HS-5 (cell line): ENCODE measurements at regions not wholly inside any gene's neighbourhood (a gene's known extent, or its start where the extent isn't known, plus 50 kb on each side); places are given as distances from the start of the nearest gene placed in this dataset.

Experiments used
- DNase-seq: peaks from one replicate; pipeline ENCODE4 v3.0.0-alpha.2; 2012; ENCODE audit warnings: low read depth

DNA sequence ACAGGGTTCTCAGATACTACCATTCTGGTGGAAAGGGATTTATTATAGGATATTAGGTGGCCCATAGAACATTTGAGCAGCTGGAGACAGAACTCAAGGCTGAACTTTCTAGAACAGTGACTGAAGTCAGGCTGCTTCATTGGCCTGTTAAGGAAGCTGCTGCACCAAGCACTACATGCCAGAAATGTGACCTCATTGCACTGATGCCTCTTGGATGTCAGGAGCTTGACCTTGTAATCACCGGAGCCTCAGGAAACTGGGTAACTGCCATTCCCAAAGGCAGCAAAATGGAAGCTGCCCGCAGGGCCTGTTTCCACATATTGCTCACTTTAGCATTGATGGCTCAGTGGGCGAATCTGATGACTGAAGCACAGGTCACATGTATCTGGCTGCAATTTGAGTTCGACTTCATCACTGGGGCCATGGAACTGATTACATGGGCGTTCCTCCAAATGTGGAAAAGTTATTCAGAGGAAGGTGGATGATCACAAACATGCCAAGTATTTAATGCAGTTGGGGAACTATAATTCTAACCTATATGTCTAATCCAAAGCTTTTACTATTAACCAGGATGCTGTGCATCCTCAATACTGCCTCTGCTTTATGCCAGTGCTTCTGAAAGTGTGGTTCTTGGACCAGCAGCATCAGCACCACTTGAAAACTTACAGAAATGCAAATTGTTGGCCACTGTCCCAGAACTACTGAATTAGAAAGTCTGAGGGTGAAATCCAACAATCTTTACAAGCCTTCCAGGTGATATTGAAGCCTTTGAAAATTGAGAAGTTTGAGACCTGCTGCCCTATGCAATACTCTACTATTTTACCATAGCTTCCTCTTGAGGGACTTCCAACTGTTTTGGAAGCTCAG lies 337.2 kb upstream of the NAV3 start:
- peak; percentile 11 for DNase-seq

GRCh38 chr12:77492536-77492935 lies 338.2 kb upstream of the NAV3 start:
- no peak for DNase-seq

DNA sequence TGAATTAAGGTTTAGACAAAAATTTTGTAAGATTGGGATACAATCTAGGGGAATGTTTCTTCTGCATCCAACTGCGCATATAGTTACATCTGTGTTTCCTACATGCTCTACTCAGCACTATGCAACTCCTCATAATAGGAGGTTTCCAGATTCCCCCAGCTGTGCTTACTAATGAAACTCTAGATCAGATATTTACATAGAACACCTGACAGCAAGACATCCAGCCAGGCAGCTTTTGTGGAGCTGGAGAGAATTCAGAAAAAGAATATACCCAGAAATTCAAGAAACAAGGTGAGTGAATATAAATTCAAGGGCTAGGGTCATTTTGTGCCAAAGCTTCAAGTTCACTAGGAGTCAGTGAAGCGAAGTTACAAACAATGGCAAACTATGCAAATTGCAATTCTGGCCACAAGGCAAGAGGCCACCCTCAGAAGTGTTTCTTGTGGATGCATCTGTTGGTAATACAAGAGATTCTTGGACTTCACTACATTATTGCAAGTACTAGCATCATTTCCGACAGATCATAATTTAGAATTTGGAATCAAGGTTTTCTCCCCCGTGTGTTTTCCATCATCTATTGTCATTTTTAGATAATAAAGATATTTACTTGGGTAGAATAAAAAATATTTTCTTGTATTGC lies 341.2 kb upstream of the NAV3 start:
- no peak for DNase-seq

GRCh38 chr12:77488041-77488620 lies 342.6 kb upstream of the NAV3 start:
- DNase-seq, result no peak

GRCh38 chr12:77486872-77487271 lies 343.8 kb upstream of the NAV3 start:
- no peak for DNase-seq

DNA sequence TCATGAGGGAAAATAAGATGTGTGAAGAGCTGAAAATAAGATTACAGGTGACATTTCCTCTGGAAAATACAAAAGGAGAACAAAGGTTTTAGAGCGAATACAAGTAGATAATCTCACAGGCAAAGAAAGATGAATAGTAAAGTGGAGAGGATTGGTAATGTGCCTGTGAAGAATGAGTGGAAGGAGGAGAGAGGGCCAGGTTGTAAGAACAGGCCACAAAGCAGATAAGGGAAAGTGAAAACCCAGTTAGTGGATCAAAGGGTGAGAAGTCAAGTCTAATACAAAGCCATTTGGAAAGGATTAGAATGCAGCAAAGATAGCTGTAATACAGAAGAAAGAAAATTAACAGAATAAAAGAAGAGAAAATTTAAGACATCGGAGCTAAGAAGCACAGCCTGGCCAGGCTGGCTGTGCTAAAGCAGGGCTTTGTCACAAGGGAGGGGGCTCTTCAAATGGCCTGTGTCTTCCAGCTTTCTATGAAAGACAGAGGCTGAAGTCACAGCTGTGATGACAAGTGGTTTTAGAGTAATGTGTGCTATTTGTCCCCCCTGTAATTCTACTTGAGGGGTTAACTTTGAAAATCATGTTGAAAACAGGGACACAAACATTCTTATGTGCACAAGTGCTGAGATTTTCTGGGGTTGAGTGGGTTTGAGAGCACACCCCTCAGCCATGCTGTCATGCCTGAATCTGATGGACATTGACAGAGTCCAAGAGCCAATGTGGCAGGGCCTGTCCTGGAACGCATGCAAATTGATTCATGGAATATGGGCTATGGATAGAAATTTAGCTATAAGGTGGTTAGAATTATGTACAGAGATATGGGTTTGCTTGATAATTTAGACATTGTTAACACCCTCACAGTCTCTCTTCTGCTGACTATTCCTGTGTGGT lies 344.5 kb upstream of the NAV3 start:
- no peak for DNase-seq

DNA sequence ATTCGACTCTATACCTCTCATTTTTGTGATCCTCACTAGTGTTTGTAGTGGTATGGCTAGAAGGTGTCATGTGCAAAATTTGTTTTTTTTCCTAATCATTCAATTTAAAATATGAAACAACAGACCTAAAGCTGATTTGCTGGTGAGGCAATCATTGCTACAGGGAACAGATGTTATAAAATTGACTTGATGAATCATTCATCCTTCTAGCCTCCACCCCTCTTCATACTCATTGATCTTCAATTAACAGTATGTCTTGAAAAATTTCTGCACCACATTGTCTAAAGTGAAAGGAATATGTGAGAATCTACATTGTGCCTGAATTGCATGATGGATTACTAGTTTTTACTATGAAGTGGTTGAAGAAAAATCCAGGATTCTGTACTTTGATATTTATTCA lies 349.0 kb upstream of the NAV3 start:
- DNase-seq, result no peak

- no peak for DNase-seq
Observed at GRCh38 chr12:77477907-77478533, 352.7 kb upstream of the NAV3 start.

GRCh38 chr12:77471801-77472200 lies 358.9 kb upstream of the NAV3 start:
- no peak for DNase-seq

DNA sequence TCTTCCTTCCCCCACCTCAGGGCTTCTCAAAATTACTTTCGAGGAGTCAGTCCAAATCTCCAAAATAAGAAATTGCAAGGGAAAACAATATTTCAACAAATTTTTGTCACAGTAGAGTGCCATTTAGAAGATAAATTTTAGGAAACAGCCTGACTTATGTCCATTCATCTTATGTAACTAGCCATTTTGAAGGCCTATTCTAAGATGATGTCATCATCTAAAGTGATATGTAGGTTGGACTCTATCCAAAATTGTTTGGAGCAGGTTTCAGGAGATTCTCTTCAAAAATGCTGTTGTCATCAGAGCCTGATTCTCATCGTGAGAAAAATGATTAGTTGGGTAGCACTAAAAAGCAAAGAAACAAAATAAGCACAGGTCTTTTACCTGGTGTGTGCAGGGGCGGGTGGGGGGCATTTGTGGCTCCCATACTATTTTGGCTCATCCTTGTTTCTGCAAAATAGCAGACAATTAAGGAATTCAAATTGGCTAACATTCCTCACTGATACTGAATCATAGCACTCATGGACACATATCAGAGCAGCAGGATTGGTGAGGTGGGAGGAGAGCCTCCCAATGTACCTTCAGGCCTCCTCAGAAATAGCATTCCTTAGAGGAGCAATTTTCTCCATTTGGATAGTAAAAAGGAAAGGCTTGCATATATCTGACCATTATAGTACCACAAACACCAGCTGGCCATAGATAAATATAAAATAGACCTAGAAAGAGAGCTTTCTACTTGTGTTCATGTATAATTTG lies 360.9 kb upstream of the NAV3 start:
- DNase-seq, result no peak

DNA sequence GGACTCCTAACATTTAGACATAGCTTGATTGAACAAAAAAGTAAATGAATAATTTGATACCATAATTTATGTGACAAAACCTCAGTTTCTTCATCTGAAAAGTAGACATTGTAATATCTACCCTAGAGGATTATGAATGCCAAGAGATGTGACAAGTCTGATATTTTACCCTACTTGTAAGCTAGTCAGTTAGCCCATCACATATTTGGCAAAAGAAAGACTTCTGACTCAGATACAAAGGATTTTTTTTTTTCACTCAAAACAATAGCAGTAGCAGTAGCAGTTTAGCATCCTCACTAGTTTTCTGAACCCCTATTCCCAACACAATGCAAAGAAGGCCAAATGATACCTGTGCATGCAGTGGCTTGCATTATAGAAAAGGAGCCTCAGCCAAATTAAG lies 377.3 kb upstream of the E2F7 start:
- peak; percentile 2 for DNase-seq

DNA sequence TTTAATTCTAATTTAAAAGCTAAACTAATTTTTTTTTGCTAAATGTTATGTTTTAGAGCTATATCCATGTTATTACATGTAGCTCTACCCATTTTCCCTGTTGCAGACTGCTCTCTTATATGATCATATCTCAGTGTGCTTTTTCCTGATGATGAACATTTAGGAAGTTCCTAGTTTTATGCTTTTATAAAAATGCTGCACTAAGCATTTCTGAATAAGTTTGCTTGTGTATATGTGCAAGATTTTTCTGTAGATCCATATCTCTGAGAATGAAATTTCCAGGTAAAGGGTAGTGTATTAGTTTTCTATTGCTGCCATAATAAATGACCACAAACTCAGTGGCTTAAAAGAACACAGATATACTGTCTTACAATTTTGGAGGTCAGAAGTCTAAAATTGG lies 374.4 kb upstream of the E2F7 start:
- no peak for DNase-seq

DNA sequence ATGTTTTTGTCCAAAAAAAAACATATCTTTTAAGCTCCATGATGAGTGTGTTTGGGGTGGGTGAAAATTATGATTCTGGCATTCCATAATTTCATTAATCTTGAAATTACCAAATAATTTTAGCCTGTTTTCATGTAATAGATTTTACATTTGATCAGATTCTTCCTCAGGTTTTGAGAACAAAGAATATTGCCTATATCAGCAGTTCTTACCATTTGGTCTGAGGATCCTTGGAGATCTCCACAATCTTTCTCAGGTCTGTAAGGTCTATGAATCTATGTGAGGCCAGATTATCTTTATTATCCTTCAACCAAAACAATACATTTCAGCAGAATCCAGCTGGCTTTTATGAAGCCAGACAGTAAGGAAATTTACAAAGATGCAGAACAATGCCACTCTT lies 373.3 kb upstream of the E2F7 start:
- no peak for DNase-seq

GRCh38 chr12:77437206-77437605 lies 371.8 kb upstream of the E2F7 start:
- no peak for DNase-seq

DNA sequence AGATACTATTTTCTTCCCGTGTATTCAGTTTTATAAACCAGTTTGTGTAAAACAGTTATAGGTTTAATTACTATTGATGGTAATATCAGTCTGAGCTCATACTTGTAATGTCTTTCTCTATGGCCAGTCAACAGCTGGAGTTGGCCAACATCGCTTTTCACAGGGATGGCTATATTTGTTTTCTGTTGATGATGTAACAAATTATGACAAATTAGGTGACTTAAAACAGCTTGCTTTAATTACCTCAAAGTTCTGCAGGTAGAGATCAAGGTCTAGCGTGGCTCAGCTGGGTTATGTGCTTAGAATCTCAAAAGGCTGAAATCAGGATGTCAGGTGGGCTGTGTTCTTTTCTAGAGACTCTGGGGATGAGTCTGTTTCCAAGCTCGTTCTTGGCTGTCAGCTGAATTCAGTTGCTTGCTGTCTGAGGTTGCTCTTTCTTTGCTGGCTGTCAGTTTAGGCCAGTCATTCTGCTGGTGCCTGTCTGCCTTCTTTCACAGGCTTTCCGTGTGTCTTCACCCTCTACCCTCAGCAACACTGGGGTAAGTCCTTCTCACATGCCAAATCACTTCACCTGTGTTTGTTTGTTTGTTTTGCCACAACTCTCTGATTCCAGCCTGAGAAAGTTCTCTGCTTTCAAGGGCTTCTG lies 370.2 kb upstream of the E2F7 start:
- no peak for DNase-seq

- DNase-seq, result no peak
Observed at GRCh38 chr12:77433799-77434198, 368.4 kb upstream of the E2F7 start.

DNA sequence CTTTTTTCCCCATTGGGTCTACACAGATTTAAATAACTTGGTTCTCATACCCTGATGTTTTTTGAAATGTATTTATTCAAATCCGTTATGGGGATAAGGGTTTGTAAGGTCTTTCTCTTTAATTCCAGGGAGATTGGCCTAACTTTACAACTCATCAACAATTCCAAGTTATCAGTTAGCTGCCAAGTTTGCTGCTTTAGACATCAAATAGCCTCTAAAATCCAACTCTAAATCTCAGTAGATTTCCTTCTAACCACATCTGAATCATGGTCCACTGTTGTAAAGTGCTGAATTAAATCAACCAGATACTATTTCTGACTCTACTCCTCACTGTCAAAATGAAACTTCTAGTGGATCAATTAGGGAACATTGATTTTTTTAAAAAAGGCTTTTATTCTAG lies 364.1 kb upstream of the E2F7 start:
- DNase-seq, result no peak

- DNase-seq, result no peak
Observed at GRCh38 chr12:77421152-77421551, 355.8 kb upstream of the E2F7 start.

DNA sequence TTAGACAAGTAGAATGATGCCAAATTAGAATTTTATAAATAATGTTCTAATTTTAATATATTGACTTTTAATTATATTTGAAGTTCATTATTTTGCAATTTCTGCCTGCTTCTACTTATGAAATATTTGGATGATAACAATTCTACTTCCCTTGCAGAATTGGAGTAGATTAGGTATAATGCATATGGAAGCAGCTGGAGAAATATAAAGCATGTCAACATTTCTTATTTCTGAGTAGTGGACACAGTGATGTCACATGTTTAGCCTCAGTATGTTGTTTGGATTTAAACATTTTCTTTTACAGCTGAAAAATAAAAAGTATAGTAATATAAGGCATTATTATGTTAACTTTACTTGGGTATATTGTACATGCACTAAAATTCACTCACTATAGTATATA lies 344.2 kb upstream of the E2F7 start:
- DNase-seq, result no peak

GRCh38 chr12:77407931-77408330 lies 342.6 kb upstream of the E2F7 start:
- DNase-seq, result no peak
